ENCODE measurements at regions not wholly inside any gene's neighbourhood (a gene's known extent, or its start where the extent isn't known, plus 50 kb on each side); places are given as distances from the start of the nearest gene placed in this dataset.
"Not testable (repeated sequence)": the region's sequence is repeated elsewhere in the genome, so short reads cannot be mapped to it uniquely, and the experiment has no call there.

DNA sequence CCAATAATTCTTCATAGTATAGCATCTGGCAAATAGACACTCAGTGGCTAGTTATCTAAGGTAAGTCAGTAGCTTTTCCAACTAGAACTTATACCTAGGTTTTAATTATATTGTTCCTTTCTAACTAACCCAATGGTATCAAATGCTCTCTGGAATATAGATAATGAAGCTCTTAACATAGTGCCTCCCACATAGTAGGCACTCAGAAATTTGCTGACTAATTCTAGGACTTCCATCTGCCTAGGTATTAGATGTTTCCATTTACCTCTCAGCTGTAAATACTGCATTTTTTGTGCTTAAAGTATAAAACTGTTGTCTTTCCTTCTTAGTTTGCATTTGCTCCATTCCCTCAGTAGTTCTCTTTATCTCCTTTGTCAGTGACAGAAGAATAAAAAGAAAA lies 214.3 kb upstream of the SPRY1 start:
- H3K4me2 ChIP-seq (ENCODE audit: low read length) = no peak overlapping the region

DNA sequence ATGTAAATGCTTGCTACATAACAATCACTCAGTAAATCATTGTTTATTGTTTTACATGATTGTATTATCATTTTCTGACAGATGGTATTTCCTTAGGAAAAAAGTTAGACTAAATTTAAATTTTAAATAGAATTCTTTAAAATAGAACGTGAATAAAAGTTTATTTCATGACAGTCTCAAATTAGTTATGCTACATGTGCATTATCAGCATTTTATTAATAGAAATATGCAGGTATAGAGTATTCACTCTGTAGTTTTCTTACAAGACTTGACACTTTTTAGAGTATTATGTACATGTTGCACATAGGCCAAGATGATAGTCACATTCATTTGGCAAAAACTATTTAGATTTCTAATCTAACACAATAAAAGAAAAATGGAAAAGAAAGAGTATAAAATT lies 213.3 kb upstream of the SPRY1 start:
- POLR2A ChIA-PET = interaction anchor here (0.6 to 1.8 kb wide), 4 partner anchors 15 to 1468 kb away, joined by 3 to 4 read pairs (median 3); no protein-coding TSS in a partner anchor
- no TSS peak for BruUV-seq (replicated peaks)

More for the DNA sequence above, 214.3 kb upstream of the SPRY1 start:
- Histone ChIP-seq H3K4me1 (ENCODE audit: insufficient read depth, low read length, poor library complexity, severe bottlenecking) (no peaks in the 10 kb centered on the region), H3K36me3 (ENCODE audit: insufficient read depth, low read length) (no peaks in the 10 kb centered on the region), H3K9me2 (ENCODE audit: insufficient read depth, low read length) (no peaks in the 10 kb centered on the region), H3K4me3 (ENCODE audit: low read depth, low read length, poor library complexity, severe bottlenecking) (no peak overlapping the region), H3K27ac (ENCODE audit: low read depth, low read length, poor library complexity, severe bottlenecking) (no peak overlapping the region), H3K9me3 (ENCODE audit: low read length) (no peaks in the 10 kb centered on the region), H2AFZ (ENCODE audit: low read length) (no peak overlapping the region), H3K79me2 (ENCODE audit: insufficient read depth, low read depth, low read length) (no peaks in the 10 kb centered on the region), H4K20me1 (ENCODE audit: insufficient read depth, low read length) (no peaks in the 10 kb centered on the region; the same call in 1 of the 2 replicates)
- DNase-seq (ENCODE audit: low spot score) = no peak
- CTCF ChIA-PET (ENCODE audit: unreplicated experiment) = interaction anchor here (0.5 kb wide), 1 partner anchor 147 kb away, joined by 3 read pairs; no protein-coding TSS in a partner anchor
- intact Hi-C loops (cut with micrococcal nuclease; ENCODE audit: unreplicated experiment) = no loop called here
- no TSS peak for BruUV-seq (replicated peaks)
- TF ChIP-seq, protein P1, sequence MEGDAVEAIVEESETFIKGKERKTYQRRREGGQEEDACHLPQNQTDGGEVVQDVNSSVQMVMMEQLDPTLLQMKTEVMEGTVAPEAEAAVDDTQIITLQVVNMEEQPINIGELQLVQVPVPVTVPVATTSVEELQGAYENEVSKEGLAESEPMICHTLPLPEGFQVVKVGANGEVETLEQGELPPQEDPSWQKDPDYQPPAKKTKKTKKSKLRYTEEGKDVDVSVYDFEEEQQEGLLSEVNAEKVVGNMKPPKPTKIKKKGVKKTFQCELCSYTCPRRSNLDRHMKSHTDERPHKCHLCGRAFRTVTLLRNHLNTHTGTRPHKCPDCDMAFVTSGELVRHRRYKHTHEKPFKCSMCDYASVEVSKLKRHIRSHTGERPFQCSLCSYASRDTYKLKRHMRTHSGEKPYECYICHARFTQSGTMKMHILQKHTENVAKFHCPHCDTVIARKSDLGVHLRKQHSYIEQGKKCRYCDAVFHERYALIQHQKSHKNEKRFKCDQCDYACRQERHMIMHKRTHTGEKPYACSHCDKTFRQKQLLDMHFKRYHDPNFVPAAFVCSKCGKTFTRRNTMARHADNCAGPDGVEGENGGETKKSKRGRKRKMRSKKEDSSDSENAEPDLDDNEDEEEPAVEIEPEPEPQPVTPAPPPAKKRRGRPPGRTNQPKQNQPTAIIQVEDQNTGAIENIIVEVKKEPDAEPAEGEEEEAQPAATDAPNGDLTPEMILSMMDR (conservative IDR thresholded peaks at IDR 0.05; ENCODE audit: low read length) = no peak
- TF ChIP-seq EZH2phosphoT487 (IDR thresholded peaks at IDR 0.05; ENCODE audit: borderline replicate concordance, low read depth, low read length) = no peak
- POLR2A ChIA-PET = interaction anchor here (0.5 to 1.8 kb wide), 4 partner anchors 11 to 306 kb away, joined by 3 to 5 read pairs (median 4); no protein-coding TSS in a partner anchor

GRCh38 chr4:123183754-123184153 lies 212.8 kb upstream of the SPRY1 start:
- intact Hi-C loops (cut with micrococcal nuclease; ENCODE audit: unreplicated experiment); H3K27ac ChIP-seq (ENCODE audit: low read depth, low read length, poor library complexity, severe bottlenecking); BruUV-seq (replicated peaks); H3K36me3 ChIP-seq (ENCODE audit: insufficient read depth, low read length); H3K9me2 ChIP-seq (ENCODE audit: insufficient read depth, low read length); H3K9me3 ChIP-seq (ENCODE audit: low read length); H3K4me2 ChIP-seq (ENCODE audit: low read length); H3K79me2 ChIP-seq (ENCODE audit: insufficient read depth, low read depth, low read length); H3K4me1 ChIP-seq (ENCODE audit: insufficient read depth, low read length, poor library complexity, severe bottlenecking); H3K4me3 ChIP-seq (ENCODE audit: low read depth, low read length, poor library complexity, severe bottlenecking); H4K20me1 ChIP-seq (ENCODE audit: insufficient read depth, low read length); DNase-seq (ENCODE audit: low spot score); H2AFZ ChIP-seq (ENCODE audit: low read length); CTCF ChIA-PET (ENCODE audit: unreplicated experiment): not testable (repeated sequence)
- POLR2A ChIA-PET = interaction anchor here (0.6 kb wide), 3 partner anchors 321 to 1099 kb away, joined by 3 read pairs; no protein-coding TSS in a partner anchor

More for the DNA sequence above, 213.3 kb upstream of the SPRY1 start:
- no peak for TF ChIP-seq EZH2phosphoT487 (IDR thresholded peaks at IDR 0.05; ENCODE audit: borderline replicate concordance, low read depth, low read length)
- TF ChIP-seq, protein P1 (conservative IDR thresholded peaks at IDR 0.05; ENCODE audit: low read length) = no peak
- Histone ChIP-seq H3K9me2 (ENCODE audit: insufficient read depth, low read length) (no peaks in the 10 kb centered on the region), H3K9me3 (ENCODE audit: low read length) (no peaks in the 10 kb centered on the region), H3K4me3 (ENCODE audit: low read depth, low read length, poor library complexity, severe bottlenecking) (no peak overlapping the region), H3K4me1 (ENCODE audit: insufficient read depth, low read length, poor library complexity, severe bottlenecking) (no peaks in the 10 kb centered on the region), H3K4me2 (ENCODE audit: low read length) (no peak overlapping the region), H3K27ac (ENCODE audit: low read depth, low read length, poor library complexity, severe bottlenecking) (no peak overlapping the region), H2AFZ (ENCODE audit: low read length) (no peak overlapping the region), H4K20me1 (ENCODE audit: insufficient read depth, low read length) (no peaks in the 10 kb centered on the region; the same call in 1 of the 2 replicates), H3K79me2 (ENCODE audit: insufficient read depth, low read depth, low read length) (no peaks in the 10 kb centered on the region), H3K36me3 (ENCODE audit: insufficient read depth, low read length) (no peaks in the 10 kb centered on the region)
- CTCF ChIA-PET (ENCODE audit: unreplicated experiment) = no interaction called here
- DNase-seq (ENCODE audit: low spot score) = no peak
- intact Hi-C loops (cut with micrococcal nuclease; ENCODE audit: unreplicated experiment) = no loop called here

Measured in OCI-LY7 (cell line).